Esophagus mucosa (tissue), 1 donor: ENCODE measurements at regions not wholly inside any gene's neighbourhood (a gene's known extent, or its start where the extent isn't known, plus 50 kb on each side); places are given as distances from the start of the nearest gene placed in this dataset.

Experiments used
- ATAC-seq: fragments of 200-7000 bp; cut with Tn5 transposase; one replicate; pipeline ENCODE4 v1.9.1; 2020
- donor health status: DM: yes; HTN: yes; CAD: no.

GRCh38 chr2:140061240-140061639, 1281.0 kb upstream of the NXPH2 start:
- ATAC-seq, result no peak

GRCh38 chr2:140057928-140058327, 1277.7 kb upstream of the NXPH2 start:
- ATAC-seq, result no peak

GRCh38 chr2:140041811-140042210, 1261.6 kb upstream of the NXPH2 start:
- no peak for ATAC-seq

- no peak for ATAC-seq
Observed at GRCh38 chr2:140041239-140041638, 1261.0 kb upstream of the NXPH2 start.

- no peak for ATAC-seq
Observed at GRCh38 chr2:140033638-140034037, 1253.4 kb upstream of the NXPH2 start.

GRCh38 chr2:140027966-140028365, 1247.8 kb upstream of the NXPH2 start:
- no peak for ATAC-seq

- no peak for ATAC-seq
Observed at GRCh38 chr2:140027320-140027719, 1247.1 kb upstream of the NXPH2 start.

GRCh38 chr2:140023291-140023690, 1243.1 kb upstream of the NXPH2 start:
- ATAC-seq, result no peak

GRCh38 chr2:140018541-140018940, 1238.4 kb upstream of the NXPH2 start:
- ATAC-seq, result no peak

GRCh38 chr2:140014204-140014546, 1234.0 kb upstream of the NXPH2 start:
- no peak for ATAC-seq

- no peak for ATAC-seq
Observed at GRCh38 chr2:140013545-140014203, 1233.5 kb upstream of the NXPH2 start.

GRCh38 chr2:140011287-140011686, 1231.1 kb upstream of the NXPH2 start:
- ATAC-seq, result no peak

GRCh38 chr2:140002110-140002509, 1221.9 kb upstream of the NXPH2 start:
- ATAC-seq, result no peak

GRCh38 chr2:139992711-139993345, 1212.6 kb upstream of the NXPH2 start:
- no peak for ATAC-seq

GRCh38 chr2:139992078-139992477, 1211.9 kb upstream of the NXPH2 start:
- ATAC-seq, result no peak

GRCh38 chr2:139990646-139991335, 1210.6 kb upstream of the NXPH2 start:
- ATAC-seq, result no peak

GRCh38 chr2:139969323-139969722, 1189.1 kb upstream of the NXPH2 start:
- no peak for ATAC-seq

GRCh38 chr2:139968588-139968987, 1188.4 kb upstream of the NXPH2 start:
- no peak for ATAC-seq

GRCh38 chr2:139967665-139968064, 1187.5 kb upstream of the NXPH2 start:
- no peak for ATAC-seq

GRCh38 chr2:139964721-139965440, 1184.7 kb upstream of the NXPH2 start:
- ATAC-seq, result no peak

- ATAC-seq, result no peak
Observed at GRCh38 chr2:139963863-139964355, 1183.7 kb upstream of the NXPH2 start.

GRCh38 chr2:139949242-139949972, 1169.2 kb upstream of the NXPH2 start:
- ATAC-seq, result no peak

- no peak for ATAC-seq
Observed at GRCh38 chr2:139946690-139947089, 1166.5 kb upstream of the NXPH2 start.
